Gastroesophageal sphincter (tissue), 3 donors: ENCODE measurements at regions not wholly inside any gene's neighbourhood (a gene's known extent, or its start where the extent isn't known, plus 50 kb on each side); places are given as distances from the start of the nearest gene placed in this dataset.

Source experiments
- CTCF ChIP-seq, 4 experiments: fragments of 200-600 bp in 2 of 4; fragments of 450-650 bp in 2 of 4; sonication (generic) in 1 of 4; IDR thresholded peaks; one replicate each; pipeline ENCODE4 v1.5.1; 2017 to 2019; ENCODE audit warnings: antibody characterized with exemption in 4 of 4, mild to moderate bottlenecking in 2 of 4, moderate library complexity in 2 of 4
- EP300 ChIP-seq: sonication (generic); formaldehyde crosslinking; IDR thresholded peaks from one replicate; pipeline ENCODE4 v1.6.1; 2017; ENCODE audit warnings: antibody characterized with exemption, mild to moderate bottlenecking
- POLR2AphosphoS5 ChIP-seq: sonication (generic); formaldehyde crosslinking; IDR thresholded peaks from one replicate; pipeline ENCODE4 v1.6.1; 2017; ENCODE audit warnings: antibody characterized with exemption

DNA sequence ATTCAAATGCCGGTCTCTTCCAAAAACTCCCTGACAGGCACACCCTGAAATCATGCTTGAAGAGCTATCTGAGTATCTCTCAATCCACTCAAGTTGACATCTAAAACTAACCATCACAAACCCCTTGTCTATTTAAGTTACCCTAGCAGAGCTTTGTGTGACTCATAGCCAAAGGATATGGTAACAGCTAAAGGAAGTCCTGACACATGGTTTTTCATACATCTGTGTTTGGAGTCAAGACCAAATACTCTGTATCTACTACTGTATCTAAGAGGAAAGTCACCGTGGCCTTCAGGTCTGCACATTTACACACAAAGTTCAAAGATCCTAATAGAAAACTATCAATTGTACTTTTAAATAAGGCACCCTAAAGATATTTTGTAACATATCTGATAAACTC, 239.6 kb upstream of the VCX start:
- TF ChIP-seq POLR2AphosphoS5 (no peak), CTCF (IDR thresholded peaks at IDR 0.05) (no peak), EP300 (no peak)
